ENCODE measurements at regions not wholly inside any gene's neighbourhood (a gene's known extent, or its start where the extent isn't known, plus 50 kb on each side); places are given as distances from the start of the nearest gene placed in this dataset.
"Not testable (repeated sequence)": the region's sequence is repeated elsewhere in the genome, so short reads cannot be mapped to it uniquely, and the experiment has no call there.

- DNase-seq: no peak
Measured at GRCh38 chr14:30271811-30272323, 287.1 kb upstream of the G2E3 start.

- no peak for DNase-seq
Measured at GRCh38 chr14:30272848-30273832, 285.8 kb upstream of the G2E3 start.

GRCh38 chr14:30275604-30276003, 283.4 kb upstream of the G2E3 start:
- DNase-seq: no peak

- no peak for DNase-seq
Measured at GRCh38 chr14:30277268-30277667, 281.7 kb upstream of the G2E3 start.

- DNase-seq: not testable (repeated sequence)
Measured at GRCh38 chr14:30278856-30279255, 280.1 kb upstream of the G2E3 start.

- no peak for DNase-seq
Measured at GRCh38 chr14:30283822-30284446, 275.0 kb upstream of the G2E3 start.

- DNase-seq: no peak
Measured at GRCh38 chr14:30284808-30285207, 274.1 kb upstream of the G2E3 start.

- no peak for DNase-seq
Measured at GRCh38 chr14:30287579-30288445, 271.1 kb upstream of the G2E3 start.

GRCh38 chr14:30290001-30290400, 269.0 kb upstream of the G2E3 start:
- no peak for DNase-seq

GRCh38 chr14:30291216-30291615, 267.7 kb upstream of the G2E3 start:
- no peak for DNase-seq

GRCh38 chr14:30292541-30292940, 266.4 kb upstream of the G2E3 start:
- DNase-seq: no peak

- no peak for DNase-seq
Measured at GRCh38 chr14:30295980-30296379, 263.0 kb upstream of the G2E3 start.

GRCh38 chr14:30296931-30297405, 262.0 kb upstream of the G2E3 start:
- no peak for DNase-seq

GRCh38 chr14:30297876-30298795, 260.8 kb upstream of the G2E3 start:
- no peak for DNase-seq

GRCh38 chr14:30299915-30300314, 259.0 kb upstream of the G2E3 start:
- DNase-seq: no peak

GRCh38 chr14:30303350-30303749, 255.6 kb upstream of the G2E3 start:
- DNase-seq: no peak

- no peak for DNase-seq
Measured at GRCh38 chr14:30305346-30305745, 253.6 kb upstream of the G2E3 start.

GRCh38 chr14:30309405-30309804, 249.6 kb upstream of the G2E3 start:
- DNase-seq: no peak

- DNase-seq: no peak
Measured at GRCh38 chr14:30312214-30312613, 246.7 kb upstream of the G2E3 start.

- DNase-seq: no peak
Measured at GRCh38 chr14:30317729-30318128, 241.2 kb upstream of the G2E3 start.

- DNase-seq: no peak
Measured at GRCh38 chr14:30322819-30323218, 236.1 kb upstream of the G2E3 start.

GRCh38 chr14:30330033-30330432, 228.9 kb upstream of the G2E3 start:
- no peak for DNase-seq

Measured in T1000 (cell line).